Neural cell (in vitro differentiated cells): ENCODE measurements at regions not wholly inside any gene's neighbourhood (a gene's known extent, or its start where the extent isn't known, plus 50 kb on each side); places are given as distances from the start of the nearest gene placed in this dataset.

Experiments
- H2AFZ ChIP-seq: fragments of 200-600, 300-800 bp; sonication (generic), shearing (Covaris generic); 2 replicates; pipeline ENCODE4 v1.6.0; 2014; ENCODE audit warnings: low read depth, mild to moderate bottlenecking, antibody characterized with exemption, low read length, moderate library complexity
- H3F3A ChIP-seq: fragments of 200-600 bp; shearing (Covaris generic); 2 replicates; pipeline ENCODE4 v1.6.1; 2016; ENCODE audit warnings: mild to moderate bottlenecking, moderate library complexity, mixed read lengths, antibody characterized with exemption, low read length; ENCODE audit not compliant: insufficient read depth, poor library complexity, severe bottlenecking
- H3K27ac ChIP-seq: fragments of 200-600, 300-800 bp; sonication (generic), shearing (Covaris generic); 2 replicates; pipeline ENCODE4 v1.5.1; 2014; ENCODE audit warnings: mild to moderate bottlenecking, low read length, moderate library complexity
- H3K27me3 ChIP-seq: fragments of 300-800, 200-600 bp; sonication (generic), shearing (Covaris generic); 2 replicates; pipeline ENCODE4 v1.6.0; 2014; ENCODE audit warnings: mild to moderate bottlenecking, low read depth, low read length, moderate library complexity; ENCODE audit not compliant: insufficient read depth
- H3K36me3 ChIP-seq: fragments of 300-800, 200-600 bp; sonication (generic), shearing (Covaris generic); 2 replicates; pipeline ENCODE4 v1.5.1; 2014; ENCODE audit warnings: mild to moderate bottlenecking, antibody characterized with exemption, low read length, moderate library complexity; ENCODE audit not compliant: insufficient read depth
- H3K4me2 ChIP-seq: fragments of 300-800, 200-600 bp; sonication (generic), shearing (Covaris generic); 2 replicates; pipeline ENCODE4 v1.6.0; 2014; ENCODE audit warnings: mild to moderate bottlenecking, low read length
- H3K4me3 ChIP-seq: fragments of 300-800, 200-600 bp; sonication (generic), shearing (Covaris generic); 2 replicates; pipeline ENCODE4 v1.5.1; 2014; ENCODE audit warnings: mild to moderate bottlenecking, low read length, moderate library complexity
- H3K79me2 ChIP-seq: fragments of 200-600 bp; shearing (Covaris generic); replicated peaks from 2 replicates; pipeline ENCODE4 v1.6.0; 2014; ENCODE audit warnings: mild to moderate bottlenecking, low read length, moderate library complexity; ENCODE audit not compliant: insufficient read depth
- H3K9ac ChIP-seq: fragments of 300-800, 200-600 bp; sonication (generic), shearing (Covaris generic); 2 replicates; pipeline ENCODE4 v1.6.1; 2016; ENCODE audit warnings: mild to moderate bottlenecking, low read length, mixed read lengths
- H3K9me2 ChIP-seq: fragments of 200-600 bp; shearing (Covaris generic); 2 replicates; pipeline ENCODE4 v1.6.1; 2016; ENCODE audit warnings: mild to moderate bottlenecking, low read length, mixed read lengths; ENCODE audit not compliant: insufficient read depth
- H3K9me3 ChIP-seq: fragments of 200-600, 300-800 bp; sonication (generic), shearing (Covaris generic); 2 replicates; pipeline ENCODE4 v1.6.1; 2016; ENCODE audit warnings: mild to moderate bottlenecking, mixed run types, low read length, moderate library complexity, mixed read lengths
- H4K20me1 ChIP-seq: fragments of 200-600 bp; shearing (Covaris generic); 2 replicates; pipeline ENCODE4 v1.6.1; 2016; ENCODE audit warnings: mild to moderate bottlenecking, mixed run types; ENCODE audit not compliant: insufficient read depth
- EP300 ChIP-seq: fragments of 450-650 bp; conservative IDR thresholded peaks from 2 replicates; pipeline ENCODE4 v1.6.1; 2014; ENCODE audit warnings: antibody characterized with exemption, mild to moderate bottlenecking, moderate library complexity; ENCODE audit not compliant: poor library complexity, severe bottlenecking
- EZH2 ChIP-seq: fragments of 200-600, 300-800 bp; shearing (Covaris generic), sonication (generic); IDR thresholded peaks from 2 replicates; pipeline ENCODE4 v1.6.1; 2014; ENCODE audit warnings: antibody characterized with exemption, low read length, borderline replicate concordance, mild to moderate bottlenecking; ENCODE audit not compliant: insufficient read depth, poor library complexity, severe bottlenecking
- MXI1 ChIP-seq: fragments of 450-650 bp; conservative IDR thresholded peaks from 2 replicates; pipeline ENCODE4 v1.6.1; 2014; ENCODE audit warnings: antibody characterized with exemption, mild to moderate bottlenecking; ENCODE audit not compliant: poor library complexity, severe bottlenecking
- POLR2AphosphoS5 ChIP-seq: IDR thresholded peaks from 2 replicates; pipeline ENCODE4 v1.6.1; 2012
- RAD21 ChIP-seq: fragments of 450-650 bp; conservative IDR thresholded peaks from 2 replicates; pipeline ENCODE4 v1.6.1; 2014; ENCODE audit warnings: antibody characterized with exemption, mild to moderate bottlenecking, moderate library complexity
- SMC3 ChIP-seq: fragments of 450-650 bp; conservative IDR thresholded peaks from 2 replicates; pipeline ENCODE4 v1.6.1; 2014; ENCODE audit warnings: antibody characterized with exemption, mild to moderate bottlenecking, moderate library complexity; ENCODE audit not compliant: poor library complexity
- TAF1 ChIP-seq: IDR thresholded peaks from 2 replicates; pipeline ENCODE4 v1.6.1; 2012; ENCODE audit warnings: low read depth
- TF ChIP-seq, protein P1 (sequence below): IDR thresholded peaks from 2 replicates; pipeline ENCODE4 v1.6.1; 2012; ENCODE audit warnings: borderline replicate concordance
- TF ChIP-seq, protein P2 (sequence below): fragments of 450-650 bp; IDR thresholded peaks from 2 replicates; pipeline ENCODE4 v1.5.1; 2014; ENCODE audit warnings: antibody characterized with exemption, mild to moderate bottlenecking, moderate library complexity; ENCODE audit not compliant: poor library complexity, severe bottlenecking

DNA sequence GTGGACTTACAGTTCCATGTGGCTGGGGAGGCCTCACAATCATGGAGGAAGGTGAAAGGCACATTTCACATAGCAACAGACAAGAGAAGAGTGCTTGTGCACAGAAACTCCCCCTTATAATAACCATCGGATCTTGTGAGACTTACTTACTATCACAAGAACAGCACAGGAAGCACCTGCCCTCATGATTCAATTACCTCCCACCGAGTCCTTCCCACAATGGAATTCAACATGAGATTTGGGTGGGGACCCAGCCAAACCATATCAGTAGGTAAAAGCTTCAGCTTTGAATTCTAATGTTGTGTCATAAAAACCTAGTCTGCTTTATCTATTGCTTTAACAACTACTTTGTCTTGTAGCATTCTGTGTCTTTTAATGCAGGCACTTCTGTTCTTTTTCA, 140.4 kb upstream of the PIK3C3 start:
- no peak overlapping the region for H3K4me2 ChIP-seq
- H3K27ac ChIP-seq, result no peak overlapping the region
- H3K27me3 ChIP-seq, result no peaks in the 10 kb centered on the region
- no peaks in the 10 kb centered on the region for H4K20me1 ChIP-seq
- no peak overlapping the region for H3K9ac ChIP-seq
- H3K9me2 ChIP-seq, result no peaks in the 10 kb centered on the region
- H2AFZ ChIP-seq, result no peak overlapping the region
- H3K4me3 ChIP-seq, result no peak overlapping the region
- no peaks in the 10 kb centered on the region for H3K36me3 ChIP-seq
- no peak for TF ChIP-seq POLR2AphosphoS5
- TF ChIP-seq EZH2, result no peak
- TF ChIP-seq SMC3, result no peak
- TF ChIP-seq, protein P1, sequence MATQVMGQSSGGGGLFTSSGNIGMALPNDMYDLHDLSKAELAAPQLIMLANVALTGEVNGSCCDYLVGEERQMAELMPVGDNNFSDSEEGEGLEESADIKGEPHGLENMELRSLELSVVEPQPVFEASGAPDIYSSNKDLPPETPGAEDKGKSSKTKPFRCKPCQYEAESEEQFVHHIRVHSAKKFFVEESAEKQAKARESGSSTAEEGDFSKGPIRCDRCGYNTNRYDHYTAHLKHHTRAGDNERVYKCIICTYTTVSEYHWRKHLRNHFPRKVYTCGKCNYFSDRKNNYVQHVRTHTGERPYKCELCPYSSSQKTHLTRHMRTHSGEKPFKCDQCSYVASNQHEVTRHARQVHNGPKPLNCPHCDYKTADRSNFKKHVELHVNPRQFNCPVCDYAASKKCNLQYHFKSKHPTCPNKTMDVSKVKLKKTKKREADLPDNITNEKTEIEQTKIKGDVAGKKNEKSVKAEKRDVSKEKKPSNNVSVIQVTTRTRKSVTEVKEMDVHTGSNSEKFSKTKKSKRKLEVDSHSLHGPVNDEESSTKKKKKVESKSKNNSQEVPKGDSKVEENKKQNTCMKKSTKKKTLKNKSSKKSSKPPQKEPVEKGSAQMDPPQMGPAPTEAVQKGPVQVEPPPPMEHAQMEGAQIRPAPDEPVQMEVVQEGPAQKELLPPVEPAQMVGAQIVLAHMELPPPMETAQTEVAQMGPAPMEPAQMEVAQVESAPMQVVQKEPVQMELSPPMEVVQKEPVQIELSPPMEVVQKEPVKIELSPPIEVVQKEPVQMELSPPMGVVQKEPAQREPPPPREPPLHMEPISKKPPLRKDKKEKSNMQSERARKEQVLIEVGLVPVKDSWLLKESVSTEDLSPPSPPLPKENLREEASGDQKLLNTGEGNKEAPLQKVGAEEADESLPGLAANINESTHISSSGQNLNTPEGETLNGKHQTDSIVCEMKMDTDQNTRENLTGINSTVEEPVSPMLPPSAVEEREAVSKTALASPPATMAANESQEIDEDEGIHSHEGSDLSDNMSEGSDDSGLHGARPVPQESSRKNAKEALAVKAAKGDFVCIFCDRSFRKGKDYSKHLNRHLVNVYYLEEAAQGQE, result no peak
- no peak for TF ChIP-seq TAF1
- no peak for TF ChIP-seq EP300
- TF ChIP-seq, protein P2, sequence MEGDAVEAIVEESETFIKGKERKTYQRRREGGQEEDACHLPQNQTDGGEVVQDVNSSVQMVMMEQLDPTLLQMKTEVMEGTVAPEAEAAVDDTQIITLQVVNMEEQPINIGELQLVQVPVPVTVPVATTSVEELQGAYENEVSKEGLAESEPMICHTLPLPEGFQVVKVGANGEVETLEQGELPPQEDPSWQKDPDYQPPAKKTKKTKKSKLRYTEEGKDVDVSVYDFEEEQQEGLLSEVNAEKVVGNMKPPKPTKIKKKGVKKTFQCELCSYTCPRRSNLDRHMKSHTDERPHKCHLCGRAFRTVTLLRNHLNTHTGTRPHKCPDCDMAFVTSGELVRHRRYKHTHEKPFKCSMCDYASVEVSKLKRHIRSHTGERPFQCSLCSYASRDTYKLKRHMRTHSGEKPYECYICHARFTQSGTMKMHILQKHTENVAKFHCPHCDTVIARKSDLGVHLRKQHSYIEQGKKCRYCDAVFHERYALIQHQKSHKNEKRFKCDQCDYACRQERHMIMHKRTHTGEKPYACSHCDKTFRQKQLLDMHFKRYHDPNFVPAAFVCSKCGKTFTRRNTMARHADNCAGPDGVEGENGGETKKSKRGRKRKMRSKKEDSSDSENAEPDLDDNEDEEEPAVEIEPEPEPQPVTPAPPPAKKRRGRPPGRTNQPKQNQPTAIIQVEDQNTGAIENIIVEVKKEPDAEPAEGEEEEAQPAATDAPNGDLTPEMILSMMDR, result no peak
- no peak for TF ChIP-seq MXI1
- TF ChIP-seq RAD21, result no peak
- no peaks in the 10 kb centered on the region for H3K79me2 ChIP-seq
- no peaks in the 10 kb centered on the region for H3F3A ChIP-seq
- no peaks in the 10 kb centered on the region for H3K9me3 ChIP-seq

DNA sequence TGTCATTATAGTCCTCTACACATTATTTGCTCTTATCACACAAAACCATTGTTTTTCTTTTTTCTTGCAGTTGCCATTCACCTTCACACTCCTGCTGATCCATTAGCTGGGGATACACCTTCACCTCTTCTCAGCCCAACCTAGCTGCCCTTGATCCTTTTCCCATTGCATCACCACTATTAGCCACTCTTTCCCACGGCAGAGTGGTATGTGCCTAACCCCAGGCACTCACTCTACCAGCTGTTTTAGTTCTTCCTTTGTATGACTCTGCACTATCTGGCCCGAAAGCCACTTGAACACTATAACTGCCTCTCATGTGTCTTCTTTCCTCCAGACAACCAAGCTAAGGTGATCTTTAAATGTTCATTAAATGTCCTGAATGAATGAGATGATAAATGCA, 145.4 kb upstream of the PIK3C3 start:
- Histone ChIP-seq H4K20me1 (no peaks in the 10 kb centered on the region), H3K9me3 (no peaks in the 10 kb centered on the region), H3K4me3 (no peak overlapping the region), H3K27ac (no peak overlapping the region), H3K79me2 (no peaks in the 10 kb centered on the region), H3K9me2 (no peaks in the 10 kb centered on the region), H3K27me3 (no peaks in the 10 kb centered on the region), H3K9ac (no peak overlapping the region), H3F3A (no peaks in the 10 kb centered on the region), H2AFZ (no peak overlapping the region), H3K4me2 (no peak overlapping the region), H3K36me3 (no peaks in the 10 kb centered on the region)
- TF ChIP-seq MXI1 (no peak), SMC3 (no peak), EP300 (no peak), EZH2 (no peak), POLR2AphosphoS5 (no peak), RAD21 (no peak), TAF1 (no peak)
- TF ChIP-seq, protein P1, result no peak
- TF ChIP-seq, protein P2, result no peak
